HCT116 (cell line): ENCODE measurements at regions not wholly inside any gene's neighbourhood (a gene's known extent, or its start where the extent isn't known, plus 50 kb on each side); places are given as distances from the start of the nearest gene placed in this dataset.

Source experiments
- CEBPB ChIP-seq: IDR thresholded peaks from 2 replicates; pipeline ENCODE4 v1.6.1; 2012; ENCODE audit warnings: low read depth
- ELF1 ChIP-seq: IDR thresholded peaks from 2 replicates; pipeline ENCODE4 v1.6.1; 2012; ENCODE audit warnings: low read depth, borderline replicate concordance
- EZH2 ChIP-seq: fragments of 200-600 bp; sonication (generic); IDR thresholded peaks from 2 replicates; pipeline ENCODE4 v1.6.1; 2017; ENCODE audit warnings: antibody characterized with exemption, mixed run types
- JUND ChIP-seq: IDR thresholded peaks from 2 replicates; pipeline ENCODE4 v1.6.1; 2012
- POLR2A ChIP-seq: IDR thresholded peaks from 2 replicates; pipeline ENCODE4 v1.7.0; 2011; ENCODE audit warnings: borderline replicate concordance; ENCODE audit not compliant: insufficient read depth, insufficient read length; ENCODE audit errors: extremely low read depth
- POLR2AphosphoS5 ChIP-seq: IDR thresholded peaks from 2 replicates; pipeline ENCODE4 v1.6.1; 2011; ENCODE audit warnings: mild to moderate bottlenecking, low read depth, low read length, moderate library complexity
- REST ChIP-seq: IDR thresholded peaks from 2 replicates; pipeline ENCODE4 v1.6.1; 2012; ENCODE audit warnings: low read depth
- SIN3A ChIP-seq: IDR thresholded peaks from 2 replicates; pipeline ENCODE4 v1.6.1; 2012; ENCODE audit warnings: low read depth
- SP1 ChIP-seq: IDR thresholded peaks from 2 replicates; pipeline ENCODE4 v1.6.1; 2012; ENCODE audit warnings: low read depth
- ZNF274 ChIP-seq: fragments of 200-500 bp; sonication (Bioruptor generic); IDR thresholded peaks from 2 replicates; pipeline ENCODE4 v1.6.1; 2014; ENCODE audit warnings: mild to moderate bottlenecking, low read depth, low read length, inconsistent platforms
- TF ChIP-seq, protein P1 (sequence below), 3 experiments: fragments of 200-600 bp in 1 of 3; sonication (generic) in 1 of 3; IDR thresholded peaks in 2 of 3; conservative IDR thresholded peaks in 1 of 3; 2 replicates each; pipeline ENCODE4 v1.5.1; 2012 to 2017; ENCODE audit warnings: low read depth in 2 of 3, low read length in 2 of 3, antibody characterized with exemption in 1 of 3, borderline replicate concordance in 1 of 3, control low read depth in 1 of 3, mild to moderate bottlenecking in 1 of 3, mixed read lengths in 1 of 3, mixed run types in 1 of 3, moderate library complexity in 1 of 3; ENCODE audit not compliant: insufficient read depth in 1 of 3
- TF ChIP-seq, protein P2 (sequence below): IDR thresholded peaks from 2 replicates; pipeline ENCODE4 v1.6.1; 2012

DNA sequence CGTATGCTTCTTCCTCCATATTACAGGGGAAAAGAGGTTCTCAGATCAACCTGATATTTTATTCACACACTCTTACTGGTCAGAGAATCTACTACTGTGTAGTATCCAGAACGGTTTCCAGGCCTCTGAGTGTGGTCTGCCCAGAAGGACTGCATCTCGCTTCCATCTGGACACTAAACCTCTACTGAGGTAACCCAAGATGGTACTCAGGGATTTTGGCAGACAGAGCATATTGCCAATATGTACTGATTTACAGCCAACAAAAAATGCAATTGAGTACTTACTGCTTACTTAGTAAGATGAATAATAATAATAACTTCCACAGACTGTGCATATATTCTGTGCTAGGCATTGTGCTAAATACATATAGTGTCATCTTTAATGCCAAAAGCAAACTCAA lies 55.8 kb downstream of the CYRIA start:
- TF ChIP-seq REST (no peak), POLR2A (no peak), ELF1 (no peak), POLR2AphosphoS5 (no peak), CEBPB (no peak), EZH2 (no peak), SIN3A (no peak), ZNF274 (no peak), JUND (no peak), SP1 (no peak)
- TF ChIP-seq, protein P1, sequence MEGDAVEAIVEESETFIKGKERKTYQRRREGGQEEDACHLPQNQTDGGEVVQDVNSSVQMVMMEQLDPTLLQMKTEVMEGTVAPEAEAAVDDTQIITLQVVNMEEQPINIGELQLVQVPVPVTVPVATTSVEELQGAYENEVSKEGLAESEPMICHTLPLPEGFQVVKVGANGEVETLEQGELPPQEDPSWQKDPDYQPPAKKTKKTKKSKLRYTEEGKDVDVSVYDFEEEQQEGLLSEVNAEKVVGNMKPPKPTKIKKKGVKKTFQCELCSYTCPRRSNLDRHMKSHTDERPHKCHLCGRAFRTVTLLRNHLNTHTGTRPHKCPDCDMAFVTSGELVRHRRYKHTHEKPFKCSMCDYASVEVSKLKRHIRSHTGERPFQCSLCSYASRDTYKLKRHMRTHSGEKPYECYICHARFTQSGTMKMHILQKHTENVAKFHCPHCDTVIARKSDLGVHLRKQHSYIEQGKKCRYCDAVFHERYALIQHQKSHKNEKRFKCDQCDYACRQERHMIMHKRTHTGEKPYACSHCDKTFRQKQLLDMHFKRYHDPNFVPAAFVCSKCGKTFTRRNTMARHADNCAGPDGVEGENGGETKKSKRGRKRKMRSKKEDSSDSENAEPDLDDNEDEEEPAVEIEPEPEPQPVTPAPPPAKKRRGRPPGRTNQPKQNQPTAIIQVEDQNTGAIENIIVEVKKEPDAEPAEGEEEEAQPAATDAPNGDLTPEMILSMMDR (IDR thresholded peaks at IDR 0.05 in 2 of 3, conservative IDR thresholded peaks at IDR 0.05 in 1 of 3; ENCODE audit: borderline replicate concordance in 1 of 3, insufficient read depth in 1 of 3, low read depth in 2 of 3, low read length in 2 of 3): no peak
- TF ChIP-seq, protein P2, sequence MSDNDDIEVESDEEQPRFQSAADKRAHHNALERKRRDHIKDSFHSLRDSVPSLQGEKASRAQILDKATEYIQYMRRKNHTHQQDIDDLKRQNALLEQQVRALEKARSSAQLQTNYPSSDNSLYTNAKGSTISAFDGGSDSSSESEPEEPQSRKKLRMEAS: no peak
